A673 (cell line): ENCODE measurements at regions not wholly inside any gene's neighbourhood (a gene's known extent, or its start where the extent isn't known, plus 50 kb on each side); places are given as distances from the start of the nearest gene placed in this dataset.

ENCODE experiments used
- BruUV-seq: library from RNA; stranded (reverse); fragments of 400-500 nt; replicated peaks from 2 replicates; lab custom pipeline; 2021; lab: Mats Ljungman, UMichigan
- CTCF ChIA-PET: fragments of 300-600 bp; sonication (Branson Sonifier 250); formaldehyde crosslinking; loops from one replicate; lab custom pipeline; 2022; ENCODE audit warnings: antibody characterized with exemption; lab: Charles Lee
- POLR2A ChIA-PET: fragments of 300-600 bp; sonication (Branson Sonifier 250); formaldehyde crosslinking; loops from one replicate; lab custom pipeline; 2022; ENCODE audit warnings: antibody characterized with exemption; ENCODE audit not compliant: low non-redundant PET; lab: Charles Lee
- DNase-seq: peaks from one replicate; pipeline ENCODE4 v3.0.0-alpha.2; 2015; ENCODE audit warnings: low spot score
- H3K27ac ChIP-seq: fragments of 200-600 bp; sonication (generic); 2 replicates; pipeline ENCODE4 v1.5.1; 2016; ENCODE audit warnings: mixed run types, low read depth, mild to moderate bottlenecking, mixed read lengths, antibody characterized with exemption, low read length; ENCODE audit not compliant: poor library complexity, severe bottlenecking
- H3K27me3 ChIP-seq: fragments of 200-600 bp; sonication (generic); replicated peaks from 2 replicates; pipeline ENCODE4 v1.6.1; 2017; ENCODE audit warnings: mixed run types, low read depth, mild to moderate bottlenecking, mixed read lengths, antibody characterized with exemption, low read length; ENCODE audit not compliant: insufficient read depth, poor library complexity
- H3K36me3 ChIP-seq: fragments of 200-600 bp; sonication (generic); 2 replicates; pipeline ENCODE4 v1.6.1; 2016; ENCODE audit warnings: mixed run types, mild to moderate bottlenecking, mixed read lengths, antibody characterized with exemption, low read length; ENCODE audit not compliant: insufficient read depth, poor library complexity, severe bottlenecking
- H3K4me1 ChIP-seq: fragments of 200-600 bp; sonication (generic); 2 replicates; pipeline ENCODE4 v1.6.1; 2017; ENCODE audit warnings: mixed run types, mild to moderate bottlenecking, mixed read lengths, antibody characterized with exemption, low read length; ENCODE audit not compliant: insufficient read depth, poor library complexity, severe bottlenecking
- H3K4me3 ChIP-seq: fragments of 200-600 bp; sonication (generic); 2 replicates; pipeline ENCODE4 v1.5.1; 2016; ENCODE audit warnings: low read depth, mixed run types, mild to moderate bottlenecking, mixed read lengths, low read length; ENCODE audit not compliant: poor library complexity, severe bottlenecking
- H3K9me3 ChIP-seq: fragments of 200-600 bp; sonication (generic); 2 replicates; pipeline ENCODE4 v1.6.1; 2016; ENCODE audit warnings: mixed run types, low read depth, mild to moderate bottlenecking, mixed read lengths, antibody characterized with exemption, low read length; ENCODE audit not compliant: poor library complexity, severe bottlenecking
- EZH2 ChIP-seq: fragments of 200-600 bp; sonication (generic); IDR thresholded peaks from 2 replicates; pipeline ENCODE4 v1.6.1; 2017; ENCODE audit warnings: borderline replicate concordance, low read depth, mild to moderate bottlenecking, mixed read lengths, antibody characterized with exemption, low read length; ENCODE audit not compliant: poor library complexity, severe bottlenecking
- intact Hi-C: fragments of 100-400 bp; cut with micrococcal nuclease; formaldehyde crosslinking; loops from one replicate; pipeline ENCODE4 v1.10.0; 2022; ENCODE audit not compliant: unreplicated experiment
- TF ChIP-seq, protein P1 (sequence below): fragments of 300-800, 200-600 bp; sonication (generic); conservative IDR thresholded peaks from 2 replicates; pipeline ENCODE4 v1.5.1; 2017; ENCODE audit warnings: low read depth, mild to moderate bottlenecking, antibody characterized with exemption, low read length, moderate library complexity, mixed read lengths

DNA sequence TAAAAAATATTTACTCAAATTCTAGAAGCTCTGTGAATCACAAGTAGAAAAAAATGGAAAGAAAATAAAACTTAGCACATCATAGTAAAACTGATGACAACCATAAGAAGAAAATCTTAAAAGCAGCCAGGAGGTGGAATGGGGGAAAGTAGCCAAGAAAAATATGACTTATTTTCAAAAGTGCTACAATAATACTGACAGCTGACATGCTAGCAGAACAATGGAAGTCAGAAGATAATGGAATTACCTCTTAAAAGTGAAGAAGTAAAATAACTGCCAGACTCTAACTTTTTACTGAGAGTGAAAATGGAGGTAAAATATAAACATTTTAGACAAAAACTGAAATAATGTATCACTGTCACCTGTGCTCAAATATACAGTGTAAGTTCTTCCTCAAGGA lies 532.2 kb upstream of the SGCD start:
- POLR2A ChIA-PET = no interaction called here
- CTCF ChIA-PET = no interaction called here
- no peak for DNase-seq
- BruUV-seq = no TSS peak
- intact Hi-C loops = no loop called here
- Histone ChIP-seq H3K9me3 (peaks cover 20% of the 10 kb centered on the region), H3K27ac (no peak overlapping the region), H3K36me3 (no peaks in the 10 kb centered on the region), H3K27me3 (no peaks in the 10 kb centered on the region), H3K4me3 (no peak overlapping the region), H3K4me1 (no peaks in the 10 kb centered on the region)
- TF ChIP-seq, protein P1, sequence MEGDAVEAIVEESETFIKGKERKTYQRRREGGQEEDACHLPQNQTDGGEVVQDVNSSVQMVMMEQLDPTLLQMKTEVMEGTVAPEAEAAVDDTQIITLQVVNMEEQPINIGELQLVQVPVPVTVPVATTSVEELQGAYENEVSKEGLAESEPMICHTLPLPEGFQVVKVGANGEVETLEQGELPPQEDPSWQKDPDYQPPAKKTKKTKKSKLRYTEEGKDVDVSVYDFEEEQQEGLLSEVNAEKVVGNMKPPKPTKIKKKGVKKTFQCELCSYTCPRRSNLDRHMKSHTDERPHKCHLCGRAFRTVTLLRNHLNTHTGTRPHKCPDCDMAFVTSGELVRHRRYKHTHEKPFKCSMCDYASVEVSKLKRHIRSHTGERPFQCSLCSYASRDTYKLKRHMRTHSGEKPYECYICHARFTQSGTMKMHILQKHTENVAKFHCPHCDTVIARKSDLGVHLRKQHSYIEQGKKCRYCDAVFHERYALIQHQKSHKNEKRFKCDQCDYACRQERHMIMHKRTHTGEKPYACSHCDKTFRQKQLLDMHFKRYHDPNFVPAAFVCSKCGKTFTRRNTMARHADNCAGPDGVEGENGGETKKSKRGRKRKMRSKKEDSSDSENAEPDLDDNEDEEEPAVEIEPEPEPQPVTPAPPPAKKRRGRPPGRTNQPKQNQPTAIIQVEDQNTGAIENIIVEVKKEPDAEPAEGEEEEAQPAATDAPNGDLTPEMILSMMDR = no peak
- TF ChIP-seq EZH2 = no peak

DNA sequence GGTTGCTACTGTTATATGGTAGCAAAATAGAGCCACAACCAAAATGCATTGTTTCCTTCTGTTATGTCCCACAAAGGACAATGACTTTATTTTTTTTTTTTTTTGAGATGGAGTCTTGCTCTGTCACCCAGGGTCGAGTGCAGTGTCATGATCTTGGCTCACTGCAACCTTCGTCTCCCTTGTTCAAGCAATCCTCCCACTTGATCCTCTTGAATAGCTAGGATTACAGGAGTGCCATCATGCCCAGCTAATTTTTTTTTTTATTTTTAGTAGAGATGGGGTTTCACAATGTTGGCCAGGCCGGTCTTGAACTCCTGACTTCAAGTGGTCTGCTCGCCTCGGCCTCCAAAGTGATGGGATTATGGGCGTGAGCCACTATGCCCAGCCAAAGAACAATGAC lies 527.7 kb upstream of the SGCD start:
- DNase-seq = no peak
- no peak overlapping the region for H3K27ac ChIP-seq
- ChIA-PET CTCF (no interaction called here), POLR2A (no interaction called here)
- no peaks in the 10 kb centered on the region for H3K27me3 ChIP-seq
- H3K4me1 ChIP-seq = no peaks in the 10 kb centered on the region
- BruUV-seq = no TSS peak
- TF ChIP-seq, protein P1 = no peak
- H3K36me3 ChIP-seq = no peaks in the 10 kb centered on the region
- no peak overlapping the region for H3K4me3 ChIP-seq
- H3K9me3 ChIP-seq = peaks cover 9% of the 10 kb centered on the region
- intact Hi-C loops = no loop called here

DNA sequence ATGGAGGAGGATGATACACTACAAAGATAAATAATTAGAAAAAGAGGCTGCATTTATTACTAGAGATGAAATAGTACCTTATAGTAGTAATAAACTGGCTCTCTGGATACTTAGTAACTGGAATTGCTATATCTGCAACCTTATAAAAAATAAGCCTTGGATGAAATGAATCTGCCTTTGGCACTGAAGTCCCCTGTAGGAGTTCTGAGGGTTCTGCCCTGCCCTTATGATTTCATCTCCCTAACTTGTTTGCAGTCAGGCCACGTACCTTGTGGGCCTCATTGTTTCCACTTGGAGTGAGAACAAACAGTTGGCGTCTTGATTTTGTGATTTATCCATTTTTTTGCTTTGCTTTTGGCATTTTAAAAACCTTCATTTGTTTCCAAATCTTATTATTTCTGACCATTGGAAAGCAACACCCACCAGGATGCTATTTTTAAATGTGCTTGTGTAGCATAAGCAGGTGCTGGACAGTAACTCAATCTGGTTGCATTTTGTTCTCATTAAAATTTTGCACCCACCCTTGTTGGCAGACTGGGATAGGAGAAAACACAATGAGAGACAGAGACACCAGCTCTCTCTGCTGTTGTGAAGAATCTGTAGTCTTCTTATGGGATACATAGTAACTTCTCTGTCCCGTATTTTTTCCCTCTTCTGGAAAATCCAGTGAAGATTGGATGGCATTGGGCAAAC lies 518.9 kb upstream of the SGCD start:
- no TSS peak for BruUV-seq
- intact Hi-C loops = no loop called here
- H3K27me3 ChIP-seq = no peaks in the 10 kb centered on the region
- H3K36me3 ChIP-seq = no peaks in the 10 kb centered on the region
- DNase-seq = no peak
- ChIA-PET POLR2A (no interaction called here), CTCF (no interaction called here)
- no peak overlapping the region for H3K4me3 ChIP-seq
- H3K4me1 ChIP-seq = no peaks in the 10 kb centered on the region
- no peak for TF ChIP-seq EZH2
- TF ChIP-seq, protein P1 = no peak
- no peaks in the 10 kb centered on the region for H3K9me3 ChIP-seq
- H3K27ac ChIP-seq = no peak overlapping the region
